Neural progenitor cell (in vitro differentiated cells): ENCODE measurements at regions not wholly inside any gene's neighbourhood (a gene's known extent, or its start where the extent isn't known, plus 50 kb on each side); places are given as distances from the start of the nearest gene placed in this dataset.

ENCODE experiments used
- EZH2 ChIP-seq: fragments of 200-600 bp; sonication (generic); IDR thresholded peaks from 2 replicates; pipeline ENCODE4 v1.6.1; 2017; ENCODE audit warnings: antibody characterized with exemption, mild to moderate bottlenecking, moderate library complexity
- EZH2phosphoT487 ChIP-seq: fragments of 200-600 bp; sonication (generic); IDR thresholded peaks from 2 replicates; pipeline ENCODE4 v1.6.1; 2017; ENCODE audit warnings: antibody characterized with exemption
- TF ChIP-seq, protein P1 (sequence below): fragments of 200-600 bp; sonication (generic); IDR thresholded peaks from 2 replicates; pipeline ENCODE4 v1.5.1; 2017; ENCODE audit warnings: antibody characterized with exemption, mild to moderate bottlenecking

DNA sequence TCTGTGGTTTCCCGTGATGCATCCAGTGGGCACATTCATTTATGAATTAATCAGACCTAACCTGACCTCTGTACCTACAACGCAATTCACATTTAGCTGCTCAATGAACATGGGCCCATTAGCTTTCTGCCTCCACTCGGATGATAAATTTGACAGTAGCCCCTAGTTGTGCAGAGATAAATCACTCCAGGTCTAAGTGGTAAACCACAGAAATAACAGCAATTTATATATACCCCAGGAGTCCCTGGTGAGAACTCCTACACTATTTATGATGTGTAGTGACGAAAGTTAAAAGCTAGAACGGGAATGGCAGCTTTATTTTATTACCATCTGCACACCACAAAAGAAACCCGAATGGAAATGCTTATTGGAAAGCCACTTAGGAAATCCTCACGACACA is 371.5 kb downstream of the HAPSTR1 start:
- TF ChIP-seq, protein P1, sequence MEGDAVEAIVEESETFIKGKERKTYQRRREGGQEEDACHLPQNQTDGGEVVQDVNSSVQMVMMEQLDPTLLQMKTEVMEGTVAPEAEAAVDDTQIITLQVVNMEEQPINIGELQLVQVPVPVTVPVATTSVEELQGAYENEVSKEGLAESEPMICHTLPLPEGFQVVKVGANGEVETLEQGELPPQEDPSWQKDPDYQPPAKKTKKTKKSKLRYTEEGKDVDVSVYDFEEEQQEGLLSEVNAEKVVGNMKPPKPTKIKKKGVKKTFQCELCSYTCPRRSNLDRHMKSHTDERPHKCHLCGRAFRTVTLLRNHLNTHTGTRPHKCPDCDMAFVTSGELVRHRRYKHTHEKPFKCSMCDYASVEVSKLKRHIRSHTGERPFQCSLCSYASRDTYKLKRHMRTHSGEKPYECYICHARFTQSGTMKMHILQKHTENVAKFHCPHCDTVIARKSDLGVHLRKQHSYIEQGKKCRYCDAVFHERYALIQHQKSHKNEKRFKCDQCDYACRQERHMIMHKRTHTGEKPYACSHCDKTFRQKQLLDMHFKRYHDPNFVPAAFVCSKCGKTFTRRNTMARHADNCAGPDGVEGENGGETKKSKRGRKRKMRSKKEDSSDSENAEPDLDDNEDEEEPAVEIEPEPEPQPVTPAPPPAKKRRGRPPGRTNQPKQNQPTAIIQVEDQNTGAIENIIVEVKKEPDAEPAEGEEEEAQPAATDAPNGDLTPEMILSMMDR = no peak
- TF ChIP-seq EZH2 (no peak), EZH2phosphoT487 (no peak)
